HG03521 (cell line): ENCODE measurements at regions not wholly inside any gene's neighbourhood (a gene's known extent, or its start where the extent isn't known, plus 50 kb on each side); places are given as distances from the start of the nearest gene placed in this dataset.
"Not testable (repeated sequence)": the region's sequence is repeated elsewhere in the genome, so short reads cannot be mapped to it uniquely, and the experiment has no call there.

Experiments used
- ATAC-seq: cut with Tn5 transposase; IDR thresholded peaks from one replicate; pipeline ENCODE4 v1.9.1; 2021; ENCODE audit warnings: mild to moderate bottlenecking, moderate library complexity; ENCODE audit not compliant: unreplicated experiment

- no peak for ATAC-seq
These were observed 103.8 kb upstream of the UBE2E1 start for GRCh38 chr3:23701716-23702597.

DNA sequence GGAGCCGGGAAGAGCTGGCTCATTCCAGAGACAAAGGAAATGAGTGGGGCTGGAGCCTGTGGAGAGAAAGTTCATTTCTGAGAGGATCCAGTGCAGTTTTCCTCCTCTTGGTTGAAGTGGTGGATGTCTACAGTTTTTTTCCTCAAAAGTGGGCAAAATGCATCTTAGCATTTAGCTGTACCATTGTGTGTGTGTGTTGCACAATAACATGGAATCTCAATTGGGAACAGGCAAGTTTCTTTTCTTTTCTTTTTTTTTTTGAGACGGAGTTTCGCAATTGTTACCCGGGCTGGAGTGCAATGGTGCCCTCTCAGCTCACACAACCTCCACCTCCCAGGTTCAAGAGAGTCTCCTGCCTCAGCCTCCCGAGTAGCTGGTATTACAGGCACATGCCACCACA is 101.5 kb upstream of the UBE2E1 start:
- no peak for ATAC-seq

DNA sequence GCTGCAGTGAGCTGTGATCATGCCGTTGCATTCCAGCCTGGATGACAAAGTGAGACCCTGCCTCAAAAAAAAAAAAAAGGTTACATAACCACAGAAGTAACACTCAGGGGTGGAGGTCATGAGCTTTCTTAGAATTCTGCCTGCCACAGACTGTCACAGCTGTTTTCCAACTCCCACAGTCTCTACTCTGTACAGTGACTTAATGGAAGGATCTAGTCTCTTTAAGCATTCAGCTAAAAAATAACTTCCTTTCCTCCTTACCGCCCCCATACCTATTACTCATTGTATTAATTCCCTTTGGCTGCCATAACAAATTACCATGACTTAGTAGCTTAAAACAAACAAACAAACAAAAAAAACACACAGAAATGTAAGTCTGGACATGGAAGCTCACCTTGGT is 99.6 kb upstream of the UBE2E1 start:
- no peak for ATAC-seq

DNA sequence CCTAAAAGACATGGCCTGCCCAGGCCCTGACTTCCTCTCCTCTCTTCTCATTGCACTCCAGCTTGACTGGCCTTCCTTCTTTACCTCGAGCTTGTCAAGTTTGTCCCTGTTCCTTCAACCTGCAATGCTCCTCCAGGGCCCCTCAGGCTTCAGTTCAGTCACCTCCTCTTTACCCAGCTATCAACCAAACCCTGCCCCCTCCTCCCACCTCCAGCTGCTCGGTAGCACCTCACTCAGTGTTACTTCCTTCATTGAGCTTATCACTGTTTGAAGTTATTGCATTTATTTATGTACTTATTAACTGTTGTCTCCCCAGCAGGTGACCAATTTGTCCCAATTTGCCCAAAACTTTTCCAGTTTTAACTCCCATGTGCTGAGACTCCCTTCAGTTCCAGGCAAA is 95.8 kb upstream of the UBE2E1 start:
- ATAC-seq: no peak

- no peak for ATAC-seq
These were observed 95.2 kb upstream of the UBE2E1 start for GRCh38 chr3:23710555-23710954.

DNA sequence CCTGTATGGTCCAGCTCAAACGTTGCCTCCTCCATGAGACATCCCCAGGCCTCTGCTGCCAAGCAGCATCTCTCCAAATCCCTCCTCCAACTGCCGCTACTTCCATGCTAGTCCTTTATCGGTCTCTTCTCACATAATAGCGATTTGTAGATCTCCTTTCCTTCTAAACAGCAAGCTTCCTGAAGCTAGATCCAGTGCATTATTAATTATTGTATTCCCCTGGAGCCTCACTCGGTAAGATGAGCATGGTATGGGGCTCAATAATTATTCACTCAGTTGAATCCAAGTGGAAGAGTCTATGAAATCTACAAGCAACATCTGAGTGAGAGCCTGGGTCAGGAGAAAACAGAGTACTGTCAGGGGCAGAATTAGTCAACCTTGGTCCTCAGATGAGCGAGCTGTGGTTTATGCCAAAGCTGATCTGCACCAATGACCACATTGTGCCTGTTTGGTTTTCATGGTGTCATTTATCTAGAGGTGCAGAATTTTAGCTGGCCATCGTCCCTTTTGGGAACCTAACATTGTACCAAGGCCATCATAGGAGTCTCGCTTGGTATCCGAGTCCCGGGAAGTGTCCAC is 93.8 kb upstream of the UBE2E1 start:
- peak; percentile 75 for ATAC-seq

GRCh38 chr3:23712656-23713559 is 92.8 kb upstream of the UBE2E1 start:
- no peak for ATAC-seq

- no peak for ATAC-seq
These were observed 92.1 kb upstream of the UBE2E1 start for GRCh38 chr3:23713641-23714040.

- ATAC-seq: no peak
These were observed 85.7 kb upstream of the UBE2E1 start for GRCh38 chr3:23720059-23720458.

DNA sequence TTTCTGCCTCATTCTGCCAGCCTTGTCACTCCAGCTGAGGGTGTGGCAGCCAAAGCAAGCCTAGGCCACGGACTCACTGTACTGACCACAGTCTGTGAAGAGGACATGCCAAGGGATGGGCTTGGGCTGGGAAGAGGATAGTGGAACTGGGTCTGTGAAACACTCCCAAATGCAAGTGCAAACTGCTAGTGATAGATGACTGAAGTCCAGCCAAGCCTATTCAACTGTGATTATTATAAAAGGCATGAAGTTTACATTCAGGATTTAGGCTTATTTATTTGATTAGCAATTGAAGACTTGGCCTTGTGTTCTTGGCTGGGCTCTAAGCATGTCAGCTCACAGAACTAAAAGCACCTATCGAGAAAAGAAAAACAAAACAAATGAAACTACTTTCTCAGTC is 84.9 kb upstream of the UBE2E1 start:
- no peak for ATAC-seq

DNA sequence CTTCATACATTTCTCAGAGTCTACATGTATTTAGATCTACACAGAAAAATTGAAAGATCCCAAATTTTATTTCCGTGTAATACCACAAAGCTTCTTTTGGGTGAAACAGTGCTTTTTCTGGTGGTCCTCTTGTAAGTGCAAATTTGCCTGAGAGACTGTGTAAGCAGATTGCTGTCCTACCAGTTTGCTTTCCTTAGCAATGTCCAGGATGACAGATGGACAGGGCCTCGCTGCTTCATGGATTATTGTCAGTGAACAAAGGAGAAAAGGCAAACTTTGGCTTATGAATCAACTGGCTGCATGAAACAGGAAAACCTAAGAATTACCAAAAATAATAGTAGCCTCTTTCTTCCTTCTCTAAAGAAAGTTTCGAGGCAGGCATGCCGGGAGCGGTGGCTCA is 82.6 kb upstream of the UBE2E1 start:
- ATAC-seq: no peak

- no peak for ATAC-seq
These were observed 81.8 kb upstream of the UBE2E1 start for GRCh38 chr3:23723930-23724329.

DNA sequence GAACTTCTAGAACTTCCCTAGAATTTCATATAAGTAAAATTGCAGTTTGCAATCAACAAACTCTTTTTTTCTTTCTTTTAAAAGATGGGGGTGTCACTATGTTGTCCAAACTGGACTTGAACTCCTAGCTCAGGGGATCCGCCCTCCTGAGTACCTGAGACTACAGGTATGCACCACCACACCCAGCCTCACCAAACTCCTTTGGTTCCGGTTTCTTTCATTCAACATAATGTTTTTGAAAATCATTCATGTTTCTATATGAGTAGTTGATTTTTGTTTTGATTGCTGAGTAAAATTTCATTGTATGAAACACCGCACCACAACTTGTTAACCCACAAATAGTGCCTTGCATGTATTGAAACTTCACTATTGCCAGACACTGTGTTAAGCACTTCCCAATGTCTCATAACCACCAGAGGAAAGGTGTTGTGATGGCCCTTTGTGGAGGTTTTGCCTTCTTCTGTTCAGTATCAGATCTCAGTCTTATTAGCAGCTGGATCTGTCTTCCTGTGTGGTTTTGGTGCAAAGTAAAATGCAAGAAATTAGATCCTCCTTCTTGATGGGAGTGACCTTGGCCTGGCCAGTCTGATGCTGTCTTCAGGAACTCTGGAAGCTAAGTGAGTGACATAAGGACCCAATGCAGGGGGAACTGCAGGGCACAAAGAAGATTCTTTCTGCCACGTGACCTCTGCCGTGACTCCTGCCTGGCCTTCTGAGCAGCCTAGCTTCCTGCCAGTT is 78.8 kb upstream of the UBE2E1 start:
- peak; percentile 70 for ATAC-seq

DNA sequence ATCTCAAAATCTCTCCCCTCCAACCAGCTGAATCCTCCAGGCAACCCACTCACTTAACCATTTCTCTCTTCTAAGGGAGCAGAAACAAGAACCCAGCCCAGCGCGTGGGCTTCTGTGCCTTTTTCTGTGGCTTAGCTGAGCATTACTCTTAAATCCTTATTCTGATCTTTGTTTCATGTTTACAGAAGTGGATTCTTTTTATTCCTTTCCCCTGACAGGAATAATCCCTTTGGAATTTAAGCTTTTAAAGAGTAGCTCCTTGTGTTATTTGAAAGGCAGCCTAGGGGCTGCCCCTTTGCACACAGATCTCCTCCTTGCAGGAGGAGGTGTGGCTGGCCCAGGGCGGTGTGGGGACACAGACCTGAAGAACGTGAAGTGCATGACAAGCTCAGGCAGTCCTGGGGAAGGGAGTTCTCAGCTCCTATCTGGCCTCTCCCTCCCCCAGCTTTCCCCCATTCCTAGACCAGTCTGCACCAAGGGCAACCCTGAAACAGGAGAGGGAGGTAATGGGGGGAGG is 77.1 kb upstream of the UBE2E1 start:
- ATAC-seq: no peak

- ATAC-seq: not testable (repeated sequence)
These were observed 76.4 kb upstream of the UBE2E1 start for GRCh38 chr3:23729362-23729761.

- no peak for ATAC-seq
These were observed 71.3 kb upstream of the UBE2E1 start for GRCh38 chr3:23734481-23734880.

DNA sequence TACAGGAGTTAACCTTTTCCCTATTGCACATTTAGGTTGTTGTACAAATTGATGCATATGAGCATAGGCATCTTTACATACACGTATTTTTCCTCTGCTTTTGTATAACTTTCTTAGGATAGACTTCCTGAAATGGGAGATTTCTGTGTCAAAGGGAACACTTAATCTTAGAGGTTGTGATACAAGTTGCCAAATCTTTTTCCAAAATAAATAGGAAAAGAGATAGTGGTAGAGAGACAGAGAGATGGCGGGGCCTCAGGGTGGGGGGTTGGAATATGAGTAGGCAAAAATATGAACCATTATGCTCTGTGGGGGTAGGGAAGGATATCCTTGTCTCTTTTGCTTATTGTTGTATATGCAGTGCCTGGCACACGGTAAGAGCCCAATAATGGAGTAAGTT is 70.7 kb upstream of the UBE2E1 start:
- no peak for ATAC-seq

DNA sequence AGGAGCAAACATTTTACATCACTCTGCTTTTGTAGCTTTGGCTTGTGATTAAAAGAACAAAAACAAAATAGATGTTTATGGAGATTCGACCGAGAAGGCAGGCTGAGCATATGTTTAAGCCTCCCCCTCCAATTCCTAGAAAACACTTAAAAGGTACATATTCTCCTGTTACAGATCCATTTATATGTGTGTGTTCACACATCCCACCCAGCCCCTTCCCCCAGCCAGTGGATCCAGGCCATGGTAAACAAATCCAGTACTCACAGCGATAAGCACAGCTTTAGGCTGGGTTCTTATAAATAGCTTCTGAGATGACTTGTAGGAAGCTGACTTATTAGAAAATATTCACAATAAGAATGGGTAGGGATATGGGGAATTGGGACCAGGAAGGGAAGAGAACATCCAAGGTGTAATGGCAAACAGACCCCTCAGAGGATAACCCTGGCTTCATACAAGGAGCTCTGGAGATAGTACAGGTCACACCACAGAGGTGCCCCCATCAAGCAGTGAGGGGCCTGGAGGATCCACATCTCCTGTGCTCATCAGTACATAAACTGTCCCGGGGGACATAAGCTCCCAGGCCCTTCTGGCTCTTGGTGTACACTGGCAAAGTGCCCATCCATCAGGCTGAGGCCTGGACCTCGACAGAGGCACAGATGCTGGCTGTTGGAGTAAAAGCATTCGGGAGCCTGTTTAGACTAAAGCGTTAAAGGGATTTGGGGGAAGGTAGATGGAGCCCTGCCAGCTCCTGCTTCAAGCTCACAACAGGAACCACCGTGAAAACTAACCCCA is 70.0 kb upstream of the UBE2E1 start:
- ATAC-seq: no peak

GRCh38 chr3:23738944-23739343 is 66.8 kb upstream of the UBE2E1 start:
- ATAC-seq: no peak

GRCh38 chr3:23739536-23739935 is 66.2 kb upstream of the UBE2E1 start:
- ATAC-seq: no peak
